DMS53 treated with DMSO at 0.1 percent for 48 hours (cell line): ENCODE measurements at regions not wholly inside any gene's neighbourhood (a gene's known extent, or its start where the extent isn't known, plus 50 kb on each side); places are given as distances from the start of the nearest gene placed in this dataset.

Source experiments
- DNase-seq: peaks from one replicate; lab custom pipeline; 2025; ENCODE audit not compliant: unreplicated experiment; lab: John Stamatoyannopoulos, UW

GRCh38 chr6:132244744-132245143 lies 156.5 kb downstream of the MOXD1 start:
- DNase-seq, result no peak

- no peak for DNase-seq
Measured at GRCh38 chr6:132236744-132237143, 164.5 kb downstream of the MOXD1 start.

- no peak for DNase-seq
Measured at GRCh38 chr6:132236281-132236680, 165.0 kb downstream of the MOXD1 start.

- no peak for DNase-seq
Measured at GRCh38 chr6:132235596-132236280, 165.5 kb downstream of the MOXD1 start.

- DNase-seq, result no peak
Measured at GRCh38 chr6:132234356-132234755, 166.9 kb downstream of the MOXD1 start.

GRCh38 chr6:132231121-132231884 lies 170.0 kb downstream of the MOXD1 start:
- DNase-seq, result no peak

- DNase-seq, result no peak
Measured at GRCh38 chr6:132228894-132229293, 172.4 kb downstream of the MOXD1 start.

GRCh38 chr6:132227904-132228303 lies 173.4 kb downstream of the MOXD1 start:
- DNase-seq, result no peak

GRCh38 chr6:132224943-132225342 lies 176.3 kb downstream of the MOXD1 start:
- no peak for DNase-seq

- DNase-seq, result no peak
Measured at GRCh38 chr6:132220800-132221199, 180.5 kb downstream of the MOXD1 start.

- DNase-seq, result no peak
Measured at GRCh38 chr6:132219901-132220300, 181.4 kb downstream of the MOXD1 start.

- peak; percentile 11 for DNase-seq
Measured at GRCh38 chr6:132218059-132218696, 183.1 kb downstream of the MOXD1 start.

- DNase-seq, result no peak
Measured at GRCh38 chr6:132215805-132216204, 185.5 kb downstream of the MOXD1 start.

GRCh38 chr6:132214716-132215115 lies 186.6 kb downstream of the MOXD1 start:
- DNase-seq, result no peak

- no peak for DNase-seq
Measured at GRCh38 chr6:132213732-132214131, 187.5 kb downstream of the MOXD1 start.

- DNase-seq, result no peak
Measured at GRCh38 chr6:132213191-132213590, 188.1 kb downstream of the MOXD1 start.

GRCh38 chr6:132210886-132211563 lies 190.2 kb downstream of the MOXD1 start:
- no peak for DNase-seq

GRCh38 chr6:132209351-132209750 lies 191.9 kb downstream of the MOXD1 start:
- no peak for DNase-seq

- DNase-seq, result no peak
Measured at GRCh38 chr6:132207991-132208390, 193.3 kb downstream of the MOXD1 start.

- DNase-seq, result no peak
Measured at GRCh38 chr6:132205946-132206345, 195.3 kb downstream of the MOXD1 start.

GRCh38 chr6:132204591-132204990 lies 196.7 kb downstream of the MOXD1 start:
- no peak for DNase-seq

GRCh38 chr6:132202574-132202973 lies 198.7 kb downstream of the MOXD1 start:
- no peak for DNase-seq
